ENCODE measurements at regions not wholly inside any gene's neighbourhood (a gene's known extent, or its start where the extent isn't known, plus 50 kb on each side); places are given as distances from the start of the nearest gene placed in this dataset.

- Histone ChIP-seq H3K4me1 (no peaks in the 10 kb centered on the region), H3K27ac (no peak overlapping the region), H2AFZ (no peak overlapping the region), H3K4me3 (ENCODE audit: low read depth, low read length) (no peak overlapping the region), H3K4me2 (ENCODE audit: low read length) (no peak overlapping the region), H3K36me3 (ENCODE audit: control insufficient read depth, insufficient read depth, low read length) (no peaks in the 10 kb centered on the region), H3K9ac (no peak overlapping the region), H3K27me3 (ENCODE audit: control insufficient read depth, insufficient read depth, low read length) (no peaks in the 10 kb centered on the region), H3K79me2 (no peaks in the 10 kb centered on the region), H3K9me3 (ENCODE audit: control insufficient read depth, low read length) (no peaks in the 10 kb centered on the region)
- no peak for TF ChIP-seq CTCF (IDR thresholded peaks at IDR 0.05)
Observed at GRCh38 chr20:22529150-22530019, 55.0 kb downstream of the FOXA2 start.

- Histone ChIP-seq H3K4me2 (ENCODE audit: low read length) (no peak overlapping the region), H3K79me2 (no peaks in the 10 kb centered on the region), H3K9me3 (ENCODE audit: control insufficient read depth, low read length) (no peaks in the 10 kb centered on the region), H3K27me3 (ENCODE audit: control insufficient read depth, insufficient read depth, low read length) (no peaks in the 10 kb centered on the region), H3K27ac (no peak overlapping the region), H3K4me1 (no peaks in the 10 kb centered on the region), H3K36me3 (ENCODE audit: control insufficient read depth, insufficient read depth, low read length) (no peaks in the 10 kb centered on the region), H3K4me3 (ENCODE audit: low read depth, low read length) (no peak overlapping the region), H3K9ac (no peak overlapping the region), H2AFZ (no peak overlapping the region)
- TF ChIP-seq CTCF (IDR thresholded peaks at IDR 0.05) = no peak
Observed at GRCh38 chr20:22526512-22527012, 57.8 kb downstream of the FOXA2 start.

GRCh38 chr20:22525821-22526220, 58.6 kb downstream of the FOXA2 start:
- Histone ChIP-seq H3K79me2 (no peaks in the 10 kb centered on the region), H3K9me3 (ENCODE audit: control insufficient read depth, low read length) (no peaks in the 10 kb centered on the region), H2AFZ (no peak overlapping the region), H3K9ac (no peak overlapping the region), H3K27me3 (ENCODE audit: control insufficient read depth, insufficient read depth, low read length) (no peaks in the 10 kb centered on the region), H3K27ac (no peak overlapping the region), H3K4me1 (no peaks in the 10 kb centered on the region), H3K36me3 (ENCODE audit: control insufficient read depth, insufficient read depth, low read length) (no peaks in the 10 kb centered on the region), H3K4me3 (ENCODE audit: low read depth, low read length) (no peak overlapping the region), H3K4me2 (ENCODE audit: low read length) (no peak overlapping the region)
- TF ChIP-seq CTCF (IDR thresholded peaks at IDR 0.05) = no peak

GRCh38 chr20:22525069-22525820, 59.1 kb downstream of the FOXA2 start:
- no peaks in the 10 kb centered on the region for H3K9me3 ChIP-seq (ENCODE audit: control insufficient read depth, low read length)
- no peaks in the 10 kb centered on the region for H3K36me3 ChIP-seq (ENCODE audit: control insufficient read depth, insufficient read depth, low read length)
- no peaks in the 10 kb centered on the region for H3K27me3 ChIP-seq (ENCODE audit: control insufficient read depth, insufficient read depth, low read length)
- H3K4me1 ChIP-seq = no peaks in the 10 kb centered on the region
- H3K9ac ChIP-seq = no peak overlapping the region
- H3K27ac ChIP-seq = no peak overlapping the region
- H3K79me2 ChIP-seq = no peaks in the 10 kb centered on the region
- H2AFZ ChIP-seq = no peak overlapping the region
- TF ChIP-seq CTCF (IDR thresholded peaks at IDR 0.05) = no peak
- no peak overlapping the region for H3K4me2 ChIP-seq (ENCODE audit: low read length)
- H3K4me3 ChIP-seq (ENCODE audit: low read depth, low read length) = no peak overlapping the region

Data from parathyroid adenoma (tissue), 2 donors.